ENCODE measurements at regions not wholly inside any gene's neighbourhood (a gene's known extent, or its start where the extent isn't known, plus 50 kb on each side); places are given as distances from the start of the nearest gene placed in this dataset.

- H3K27ac ChIP-seq, result no peak overlapping the region
- no peak overlapping the region for H3K4me3 ChIP-seq
- DNase-seq (ENCODE audit: low spot score), result no peak
- TF ChIP-seq CTCF (IDR thresholded peaks at IDR 0.05), result no peak
Observed at GRCh38 chr12:59077153-59077552, 156.8 kb upstream of the LRIG3 start.

DNA sequence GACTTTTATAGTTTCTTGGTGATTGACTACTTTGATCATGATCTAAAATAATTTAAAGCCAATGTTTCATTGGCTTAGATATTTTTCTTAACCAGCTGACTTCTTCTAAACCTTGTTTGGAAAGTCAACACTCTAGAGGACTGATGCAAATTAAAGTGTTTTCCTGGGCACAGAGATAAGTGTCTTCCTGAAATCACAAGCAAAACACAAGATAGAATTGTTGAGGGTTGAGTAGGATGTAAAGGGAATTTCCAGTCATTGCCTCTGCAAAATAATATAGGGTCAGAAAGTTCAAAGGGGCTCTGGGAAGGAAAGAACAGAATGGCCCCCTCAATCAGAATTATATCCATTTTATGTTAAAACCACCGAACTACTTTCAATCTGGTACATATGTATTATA is 156.3 kb upstream of the LRIG3 start:
- Histone ChIP-seq H3K4me3 (no peak overlapping the region), H3K27ac (no peak overlapping the region)
- no peak for TF ChIP-seq CTCF (IDR thresholded peaks at IDR 0.05)
- no peak for DNase-seq (ENCODE audit: low spot score)

- no peak overlapping the region for H3K4me3 ChIP-seq
- TF ChIP-seq CTCF (IDR thresholded peaks at IDR 0.05), result no peak
- H3K27ac ChIP-seq, result no peak overlapping the region
- no peak for DNase-seq (ENCODE audit: low spot score)
Observed at GRCh38 chr12:59075968-59076490, 155.7 kb upstream of the LRIG3 start.

DNA sequence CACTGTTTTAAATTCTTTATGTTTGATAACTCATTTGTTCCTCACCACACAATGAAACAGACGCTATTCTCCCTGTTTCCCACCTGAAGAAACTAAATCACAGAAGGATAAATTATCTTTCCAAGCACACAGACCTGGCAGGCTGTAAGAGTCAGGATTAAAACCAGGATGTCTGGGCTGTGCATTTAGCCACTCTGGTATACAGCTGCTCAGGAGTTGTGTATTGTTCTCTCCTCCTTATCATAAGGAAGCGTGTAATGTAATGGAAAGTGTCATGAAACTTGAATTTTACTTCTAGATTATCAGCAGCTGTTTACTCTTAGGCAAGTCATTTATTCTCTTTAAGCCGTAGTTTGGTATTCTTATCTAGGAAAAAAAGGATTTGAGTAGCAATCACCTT is 154.8 kb upstream of the LRIG3 start:
- no peak overlapping the region for H3K27ac ChIP-seq
- TF ChIP-seq CTCF (IDR thresholded peaks at IDR 0.05), result no peak
- H3K4me3 ChIP-seq, result no peak overlapping the region
- DNase-seq (ENCODE audit: low spot score), result no peak

DNA sequence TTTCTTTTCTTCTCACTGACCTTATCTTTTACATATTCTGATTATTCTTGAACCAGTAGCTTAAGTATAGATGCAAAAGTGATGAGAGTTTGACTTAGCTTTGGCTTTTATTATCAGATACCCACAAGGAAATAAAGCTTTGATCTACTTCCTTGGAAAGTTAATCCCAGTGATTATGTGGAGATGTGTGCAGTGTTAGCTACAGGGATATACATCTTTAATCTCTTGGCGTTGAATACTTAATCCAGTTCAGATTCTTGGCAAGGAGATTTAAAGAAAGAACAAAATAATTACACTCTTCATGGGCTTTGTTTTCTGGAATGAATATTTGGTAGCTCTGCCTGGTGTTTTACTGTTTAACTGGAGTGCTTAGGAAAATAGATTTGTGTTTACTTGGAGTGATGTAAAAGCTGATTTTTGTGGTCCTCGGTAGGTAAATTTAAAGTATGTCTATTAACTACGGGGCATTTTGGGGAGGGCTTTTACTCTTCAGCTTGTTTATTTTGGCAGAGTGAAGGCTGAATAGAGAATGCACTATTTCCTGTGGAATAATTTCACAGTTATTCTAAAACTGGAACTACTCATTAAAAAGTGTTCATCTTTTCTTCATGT is 150.1 kb upstream of the LRIG3 start:
- no peak for DNase-seq (ENCODE audit: low spot score)
- TF ChIP-seq CTCF (IDR thresholded peaks at IDR 0.05), result no peak
- Histone ChIP-seq H3K4me3 (no peak overlapping the region), H3K27ac (no peak overlapping the region)

GRCh38 chr12:59069516-59069915 is 149.2 kb upstream of the LRIG3 start:
- no peak overlapping the region for H3K4me3 ChIP-seq
- no peak for DNase-seq (ENCODE audit: low spot score)
- H3K27ac ChIP-seq, result no peak overlapping the region
- TF ChIP-seq CTCF (IDR thresholded peaks at IDR 0.05), result no peak

DNA sequence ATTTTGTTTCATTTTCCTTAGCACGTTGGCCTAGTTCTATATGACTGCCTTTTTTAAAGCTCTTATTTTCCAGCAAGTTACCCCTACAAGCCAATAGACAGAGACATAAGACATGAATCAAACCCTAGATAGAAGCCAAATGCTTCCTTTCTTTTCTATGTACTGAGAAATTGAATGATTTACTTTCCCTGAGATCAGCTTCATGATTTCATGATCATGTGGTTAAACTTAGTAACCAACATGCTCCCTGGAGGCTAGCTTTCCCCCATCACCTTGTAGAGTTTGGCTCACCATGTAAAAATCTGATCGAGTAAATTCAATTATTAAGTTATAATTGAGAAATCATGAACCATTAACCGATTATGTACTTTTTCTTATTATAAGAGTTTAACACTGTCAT is 148.1 kb upstream of the LRIG3 start:
- no peak for DNase-seq (ENCODE audit: low spot score)
- no peak overlapping the region for H3K27ac ChIP-seq
- no peak for TF ChIP-seq CTCF (IDR thresholded peaks at IDR 0.05)
- H3K4me3 ChIP-seq, result no peak overlapping the region

Data from coronary artery (tissue), 2 donors.